ENCODE measurements at regions not wholly inside any gene's neighbourhood (a gene's known extent, or its start where the extent isn't known, plus 50 kb on each side); places are given as distances from the start of the nearest gene placed in this dataset.

GRCh38 chr7:41336455-41336952 lies 366.4 kb downstream of the INHBA start:
- Histone ChIP-seq H3K27me3 (ENCODE audit: control insufficient read depth in 1 of 2, insufficient read depth in 2 of 2, low read length in 2 of 2) (no peaks in the 10 kb centered on the region), H3K4me3 (ENCODE audit: low read depth in 1 of 2, low read length in 2 of 2) (no peak overlapping the region), H3K9ac (ENCODE audit: low read depth in 1 of 2, low read length in 2 of 2) (no peak overlapping the region), H3K9me3 (ENCODE audit: control insufficient read depth in 1 of 2, low read length in 2 of 2) (peaks cover 0 to 3% of the 10 kb centered on the region in 2 donors), H3K36me3 (ENCODE audit: control insufficient read depth in 1 of 2, insufficient read depth in 2 of 2, low read length in 2 of 2) (no peaks in the 10 kb centered on the region), H3K27ac (ENCODE audit: low read depth, low read length) (no peak overlapping the region), H3K4me1 (ENCODE audit: control insufficient read depth in 1 of 2, insufficient read depth in 2 of 2, low read length in 2 of 2) (no peaks in the 10 kb centered on the region)

DNA sequence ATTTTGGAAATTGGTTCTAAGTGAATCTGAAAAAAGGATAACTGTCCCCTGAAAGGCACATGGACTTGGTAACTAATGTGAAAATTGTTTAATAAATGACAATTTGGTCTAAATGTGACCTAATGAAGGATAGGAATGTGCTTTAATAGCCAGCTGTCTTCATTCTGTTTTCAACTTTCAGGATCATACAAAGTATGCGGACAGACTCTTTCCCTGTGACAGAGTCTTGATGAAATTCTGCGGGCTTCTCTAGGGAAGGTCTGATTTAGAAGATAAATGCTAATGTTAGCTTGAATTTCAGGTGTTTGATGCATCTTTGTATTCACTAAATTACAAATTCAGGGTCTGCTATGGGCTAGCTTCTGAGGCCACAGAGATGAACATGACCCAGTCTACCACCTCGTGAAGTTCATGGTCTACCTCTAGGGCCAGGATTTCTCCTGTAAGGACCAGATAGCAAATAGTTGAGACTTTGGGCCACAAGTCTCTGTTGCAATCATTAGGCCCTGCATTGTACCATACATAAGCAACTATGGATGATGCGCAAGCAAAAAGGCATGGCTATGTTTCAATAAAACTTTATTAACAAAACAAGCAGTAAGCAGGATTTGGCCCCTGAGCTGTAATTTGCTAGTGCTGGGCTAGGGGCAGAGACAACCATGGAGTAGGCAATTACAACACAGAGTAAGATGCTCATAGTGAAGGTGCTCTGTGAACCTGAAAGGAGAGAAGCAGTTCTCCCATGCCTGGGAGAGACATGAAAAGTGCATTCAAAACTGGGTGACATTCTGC lies 368.6 kb downstream of the INHBA start:
- Histone ChIP-seq H3K4me1 (ENCODE audit: control insufficient read depth in 1 of 2, insufficient read depth in 2 of 2, low read length in 2 of 2) (no peaks in the 10 kb centered on the region), H3K36me3 (ENCODE audit: control insufficient read depth in 1 of 2, insufficient read depth in 2 of 2, low read length in 2 of 2) (no peaks in the 10 kb centered on the region), H3K9ac (ENCODE audit: low read depth in 1 of 2, low read length in 2 of 2) (no peak overlapping the region), H3K27me3 (ENCODE audit: control insufficient read depth in 1 of 2, insufficient read depth in 2 of 2, low read length in 2 of 2) (no peaks in the 10 kb centered on the region), H3K27ac (ENCODE audit: low read depth, low read length) (no peak overlapping the region), H3K9me3 (ENCODE audit: control insufficient read depth in 1 of 2, low read length in 2 of 2) (peaks cover 0 to 3% of the 10 kb centered on the region in 2 donors), H3K4me3 (ENCODE audit: low read depth in 1 of 2, low read length in 2 of 2) (no peak overlapping the region)

- H3K4me1 ChIP-seq (ENCODE audit: control insufficient read depth in 1 of 2, insufficient read depth in 2 of 2, low read length in 2 of 2), result no peaks in the 10 kb centered on the region
- no peaks in the 10 kb centered on the region for H3K27me3 ChIP-seq (ENCODE audit: control insufficient read depth in 1 of 2, insufficient read depth in 2 of 2, low read length in 2 of 2)
- peaks cover 0 to 3% of the 10 kb centered on the region in 2 donors for H3K9me3 ChIP-seq (ENCODE audit: control insufficient read depth in 1 of 2, low read length in 2 of 2)
- H3K4me3 ChIP-seq (ENCODE audit: low read depth in 1 of 2, low read length in 2 of 2), result no peak overlapping the region
- H3K27ac ChIP-seq (ENCODE audit: low read depth, low read length), result no peak overlapping the region
- no peaks in the 10 kb centered on the region for H3K36me3 ChIP-seq (ENCODE audit: control insufficient read depth in 1 of 2, insufficient read depth in 2 of 2, low read length in 2 of 2)
- H3K9ac ChIP-seq (ENCODE audit: low read depth in 1 of 2, low read length in 2 of 2), result no peak overlapping the region
Observed at GRCh38 chr7:41333511-41333910, 369.4 kb downstream of the INHBA start.

DNA sequence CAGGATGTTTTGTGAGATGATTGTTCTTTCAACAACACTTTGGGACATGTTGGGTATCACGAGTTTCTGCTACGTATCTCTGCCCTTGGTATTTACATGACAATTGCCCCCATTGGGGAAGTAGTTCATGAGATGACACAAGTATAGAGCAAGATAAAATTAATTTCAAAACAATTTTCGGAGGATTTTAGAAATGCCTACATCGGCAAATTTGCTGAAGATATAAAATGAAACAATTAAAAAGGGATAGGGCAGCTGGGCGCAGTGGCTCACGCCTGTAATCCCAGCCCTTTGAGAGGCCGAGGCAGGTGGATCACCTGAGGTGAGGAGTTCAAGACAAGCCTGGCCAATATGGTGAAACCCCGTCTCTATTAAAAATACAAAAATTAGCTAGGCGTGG lies 371.7 kb downstream of the INHBA start:
- no peak overlapping the region for H3K27ac ChIP-seq (ENCODE audit: low read depth, low read length)
- H3K36me3 ChIP-seq (ENCODE audit: control insufficient read depth in 1 of 2, insufficient read depth in 2 of 2, low read length in 2 of 2), result no peaks in the 10 kb centered on the region
- H3K27me3 ChIP-seq (ENCODE audit: control insufficient read depth in 1 of 2, insufficient read depth in 2 of 2, low read length in 2 of 2), result no peaks in the 10 kb centered on the region
- H3K4me1 ChIP-seq (ENCODE audit: control insufficient read depth in 1 of 2, insufficient read depth in 2 of 2, low read length in 2 of 2), result no peaks in the 10 kb centered on the region
- no peak overlapping the region for H3K9ac ChIP-seq (ENCODE audit: low read depth in 1 of 2, low read length in 2 of 2)
- H3K9me3 ChIP-seq (ENCODE audit: control insufficient read depth in 1 of 2, low read length in 2 of 2), result peaks cover 0 to 3% of the 10 kb centered on the region in 2 donors
- no peak overlapping the region for H3K4me3 ChIP-seq (ENCODE audit: low read depth in 1 of 2, low read length in 2 of 2)

DNA sequence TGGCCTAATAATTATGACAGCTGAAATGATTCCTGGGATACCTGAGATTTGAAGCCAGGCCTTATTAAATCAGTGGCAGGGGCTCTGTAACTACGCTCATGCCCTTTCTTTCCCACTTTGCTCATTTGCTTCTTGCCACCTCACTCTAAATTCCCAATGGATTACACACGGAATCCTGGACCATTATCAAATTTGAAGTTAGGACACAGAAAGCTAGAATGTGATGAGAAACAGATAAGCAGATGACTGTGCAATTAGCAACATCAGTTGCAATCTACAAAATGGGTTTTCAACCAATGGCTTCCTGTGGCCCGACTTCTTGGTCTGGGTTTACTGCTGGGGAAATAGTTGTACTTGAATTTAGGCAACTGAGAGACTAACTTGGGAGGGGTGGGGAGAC lies 374.3 kb downstream of the INHBA start:
- H3K27ac ChIP-seq (ENCODE audit: low read depth, low read length), result no peak overlapping the region

DNA sequence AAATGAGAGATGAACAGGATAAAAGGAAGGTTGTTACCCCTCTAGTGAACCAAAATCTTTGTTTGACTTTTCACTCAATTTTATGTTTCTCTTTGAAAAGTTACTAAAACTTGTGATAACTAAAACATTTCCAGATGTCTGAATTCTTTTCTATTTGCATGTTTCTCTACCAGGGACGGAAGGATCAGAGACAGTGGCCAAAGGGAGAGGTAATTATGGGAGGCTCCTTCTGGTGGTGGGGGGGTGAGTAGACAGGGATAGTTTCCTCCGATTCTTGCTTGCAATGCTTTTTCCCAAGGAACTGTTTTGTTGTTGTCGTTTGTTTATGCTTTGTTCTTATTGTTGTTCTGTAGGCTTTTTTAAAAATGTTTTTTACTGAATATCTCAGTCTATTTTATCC lies 374.8 kb downstream of the INHBA start:
- Histone ChIP-seq H3K9me3 (ENCODE audit: control insufficient read depth in 1 of 2, low read length in 2 of 2) (no peaks in the 10 kb centered on the region), H3K27ac (ENCODE audit: low read depth, low read length) (no peak overlapping the region), H3K4me1 (ENCODE audit: control insufficient read depth in 1 of 2, insufficient read depth in 2 of 2, low read length in 2 of 2) (no peaks in the 10 kb centered on the region), H3K9ac (ENCODE audit: low read depth in 1 of 2, low read length in 2 of 2) (no peak overlapping the region), H3K36me3 (ENCODE audit: control insufficient read depth in 1 of 2, insufficient read depth in 2 of 2, low read length in 2 of 2) (no peaks in the 10 kb centered on the region), H3K27me3 (ENCODE audit: control insufficient read depth in 1 of 2, insufficient read depth in 2 of 2, low read length in 2 of 2) (no peaks in the 10 kb centered on the region), H3K4me3 (ENCODE audit: low read depth in 1 of 2, low read length in 2 of 2) (no peak overlapping the region)

More for the DNA sequence above, 374.3 kb downstream of the INHBA start:
- Histone ChIP-seq H3K4me1 (ENCODE audit: control insufficient read depth in 1 of 2, insufficient read depth in 2 of 2, low read length in 2 of 2) (no peaks in the 10 kb centered on the region), H3K36me3 (ENCODE audit: control insufficient read depth in 1 of 2, insufficient read depth in 2 of 2, low read length in 2 of 2) (no peaks in the 10 kb centered on the region), H3K27me3 (ENCODE audit: control insufficient read depth in 1 of 2, insufficient read depth in 2 of 2, low read length in 2 of 2) (no peaks in the 10 kb centered on the region), H3K9ac (ENCODE audit: low read depth in 1 of 2, low read length in 2 of 2) (no peak overlapping the region), H3K4me3 (ENCODE audit: low read depth in 1 of 2, low read length in 2 of 2) (no peak overlapping the region), H3K9me3 (ENCODE audit: control insufficient read depth in 1 of 2, low read length in 2 of 2) (peaks cover 0 to 2% of the 10 kb centered on the region in 2 donors)

- H3K9ac ChIP-seq (ENCODE audit: low read depth in 1 of 2, low read length in 2 of 2), result no peak overlapping the region
- H3K9me3 ChIP-seq (ENCODE audit: control insufficient read depth in 1 of 2, low read length in 2 of 2), result no peaks in the 10 kb centered on the region
- no peak overlapping the region for H3K27ac ChIP-seq (ENCODE audit: low read depth, low read length)
- no peaks in the 10 kb centered on the region for H3K36me3 ChIP-seq (ENCODE audit: control insufficient read depth in 1 of 2, insufficient read depth in 2 of 2, low read length in 2 of 2)
- H3K27me3 ChIP-seq (ENCODE audit: control insufficient read depth in 1 of 2, insufficient read depth in 2 of 2, low read length in 2 of 2), result no peaks in the 10 kb centered on the region
- H3K4me3 ChIP-seq (ENCODE audit: low read depth in 1 of 2, low read length in 2 of 2), result no peak overlapping the region
- H3K4me1 ChIP-seq (ENCODE audit: control insufficient read depth in 1 of 2, insufficient read depth in 2 of 2, low read length in 2 of 2), result no peaks in the 10 kb centered on the region
Observed at GRCh38 chr7:41326616-41327015, 376.3 kb downstream of the INHBA start.

DNA sequence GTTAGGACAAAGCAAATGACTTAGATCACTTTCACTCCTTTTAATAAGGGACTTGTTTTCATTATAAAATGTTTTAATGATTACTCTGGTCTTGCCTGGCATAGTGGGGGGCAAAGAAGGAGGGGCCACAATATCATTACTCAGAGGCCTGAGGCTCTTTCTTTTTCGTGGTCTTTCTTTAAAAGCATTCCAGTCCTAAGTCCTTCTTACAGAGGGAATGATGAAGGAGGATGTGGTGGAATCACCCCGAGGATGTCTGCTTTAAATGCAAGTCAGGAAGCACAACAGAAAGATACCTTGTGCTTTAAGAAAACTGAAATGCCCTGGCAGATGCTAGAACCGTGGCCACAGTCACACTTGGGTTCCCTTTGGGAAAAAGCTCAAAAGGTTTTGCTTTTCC lies 379.1 kb downstream of the INHBA start:
- H3K4me1 ChIP-seq (ENCODE audit: control insufficient read depth in 1 of 2, insufficient read depth in 2 of 2, low read length in 2 of 2), result no peaks in the 10 kb centered on the region
- no peak overlapping the region for H3K4me3 ChIP-seq (ENCODE audit: low read depth in 1 of 2, low read length in 2 of 2)
- H3K9me3 ChIP-seq (ENCODE audit: control insufficient read depth in 1 of 2, low read length in 2 of 2), result no peaks in the 10 kb centered on the region
- no peaks in the 10 kb centered on the region for H3K27me3 ChIP-seq (ENCODE audit: control insufficient read depth in 1 of 2, insufficient read depth in 2 of 2, low read length in 2 of 2)
- no peak overlapping the region for H3K27ac ChIP-seq (ENCODE audit: low read depth, low read length)
- no peaks in the 10 kb centered on the region for H3K36me3 ChIP-seq (ENCODE audit: control insufficient read depth in 1 of 2, insufficient read depth in 2 of 2, low read length in 2 of 2)
- no peak overlapping the region for H3K9ac ChIP-seq (ENCODE audit: low read depth in 1 of 2, low read length in 2 of 2)

DNA sequence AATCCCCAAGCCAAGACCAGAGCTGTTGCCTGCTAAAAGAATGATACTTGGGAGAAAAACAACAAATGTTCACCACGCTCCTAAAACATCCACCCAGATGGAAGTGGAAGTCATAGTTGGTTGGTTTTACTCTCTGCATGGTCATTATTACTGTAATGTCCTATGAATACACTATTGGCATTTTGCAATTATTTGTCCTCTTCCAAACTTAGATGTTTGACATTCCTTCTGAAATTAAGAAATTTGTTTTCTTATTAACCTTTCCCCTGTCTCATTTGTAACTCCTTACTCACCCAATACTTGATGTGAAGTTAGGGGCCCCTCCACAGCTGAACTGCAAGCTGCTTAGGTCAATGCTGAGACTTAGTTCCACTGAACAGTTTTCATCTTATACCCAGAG lies 383.3 kb downstream of the INHBA start:
- no peaks in the 10 kb centered on the region for H3K36me3 ChIP-seq (ENCODE audit: control insufficient read depth in 1 of 2, insufficient read depth in 2 of 2, low read length in 2 of 2)
- no peak overlapping the region for H3K9ac ChIP-seq (ENCODE audit: low read depth in 1 of 2, low read length in 2 of 2)
- no peak overlapping the region for H3K4me3 ChIP-seq (ENCODE audit: low read depth in 1 of 2, low read length in 2 of 2)
- no peaks in the 10 kb centered on the region for H3K27me3 ChIP-seq (ENCODE audit: control insufficient read depth in 1 of 2, insufficient read depth in 2 of 2, low read length in 2 of 2)
- peaks cover 0 to 5% of the 10 kb centered on the region in 2 donors for H3K4me1 ChIP-seq (ENCODE audit: control insufficient read depth in 1 of 2, insufficient read depth in 2 of 2, low read length in 2 of 2)
- no peak overlapping the region for H3K27ac ChIP-seq (ENCODE audit: low read depth, low read length)
- no peaks in the 10 kb centered on the region for H3K9me3 ChIP-seq (ENCODE audit: control insufficient read depth in 1 of 2, low read length in 2 of 2)

DNA sequence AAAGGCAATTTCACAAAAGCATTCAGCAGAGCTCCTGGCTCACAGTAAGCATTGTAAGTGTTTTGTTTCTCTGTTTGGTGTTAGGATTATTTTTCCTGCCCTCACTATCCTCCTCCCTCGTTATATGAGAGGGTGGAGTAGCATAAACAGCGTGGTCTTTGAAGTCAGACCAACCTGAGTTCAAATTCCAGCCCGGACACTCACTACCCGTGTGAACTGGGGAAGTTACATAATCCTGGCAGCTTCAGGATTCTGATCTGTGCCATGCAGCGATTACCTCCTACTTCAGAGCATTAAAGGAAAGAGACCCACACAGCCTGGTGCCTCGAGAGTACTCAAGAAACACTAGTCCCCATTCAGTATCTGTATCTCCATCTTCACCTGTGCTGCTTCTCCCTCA lies 386.5 kb downstream of the INHBA start:
- Histone ChIP-seq H3K27ac (ENCODE audit: low read depth, low read length) (no peak overlapping the region), H3K9me3 (ENCODE audit: control insufficient read depth in 1 of 2, low read length in 2 of 2) (no peaks in the 10 kb centered on the region), H3K4me3 (ENCODE audit: low read depth in 1 of 2, low read length in 2 of 2) (no peak overlapping the region), H3K4me1 (ENCODE audit: control insufficient read depth in 1 of 2, insufficient read depth in 2 of 2, low read length in 2 of 2) (peaks cover 0 to 5% of the 10 kb centered on the region in 2 donors), H3K36me3 (ENCODE audit: control insufficient read depth in 1 of 2, insufficient read depth in 2 of 2, low read length in 2 of 2) (no peaks in the 10 kb centered on the region), H3K9ac (ENCODE audit: low read depth in 1 of 2, low read length in 2 of 2) (no peak overlapping the region), H3K27me3 (ENCODE audit: control insufficient read depth in 1 of 2, insufficient read depth in 2 of 2, low read length in 2 of 2) (no peaks in the 10 kb centered on the region)

All from duodenal mucosa (tissue), 2 donors.